ENCODE measurements at regions not wholly inside any gene's neighbourhood (a gene's known extent, or its start where the extent isn't known, plus 50 kb on each side); places are given as distances from the start of the nearest gene placed in this dataset.

DNA sequence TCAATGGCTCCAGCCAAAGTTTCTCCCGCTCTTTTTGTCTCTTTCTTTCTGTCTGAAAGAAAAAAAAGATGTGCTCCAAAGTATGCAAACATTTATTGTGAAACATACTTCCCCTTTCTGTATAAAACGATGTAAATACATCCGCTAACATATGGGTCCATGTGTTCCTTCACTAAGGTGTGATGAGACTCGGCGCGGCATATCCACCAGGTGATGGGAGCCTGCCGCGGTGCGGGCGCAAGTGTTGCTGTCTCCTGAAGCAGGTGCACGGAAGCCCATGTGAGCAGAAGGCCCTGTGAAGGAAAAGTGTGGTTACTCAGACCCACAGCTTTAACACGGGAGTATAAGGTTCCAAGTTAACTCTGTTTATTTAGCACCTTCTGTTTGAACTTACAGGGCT lies 466.6 kb upstream of the C1orf87 start:
- ChIA-PET CTCF (no interaction called here), POLR2A (ENCODE audit: low non-redundant PET) (no interaction called here)
- Histone ChIP-seq H3K27ac (ENCODE audit: low read depth, low read length, poor library complexity, severe bottlenecking) (no peak overlapping the region), H3K27me3 (replicated peaks; ENCODE audit: insufficient read depth, low read depth, low read length, poor library complexity) (no peaks in the 10 kb centered on the region), H3K36me3 (ENCODE audit: insufficient read depth, low read length, poor library complexity, severe bottlenecking) (no peaks in the 10 kb centered on the region), H3K9me3 (ENCODE audit: low read depth, low read length, poor library complexity, severe bottlenecking) (peaks cover 11% of the 10 kb centered on the region), H3K4me1 (ENCODE audit: insufficient read depth, low read length, poor library complexity, severe bottlenecking) (no peaks in the 10 kb centered on the region), H3K4me3 (ENCODE audit: low read depth, low read length, poor library complexity, severe bottlenecking) (no peak overlapping the region)
- intact Hi-C loops (cut with micrococcal nuclease; ENCODE audit: unreplicated experiment): no loop called here
- DNase-seq (ENCODE audit: low spot score): no peak
- BruUV-seq (replicated peaks): no TSS peak
- TF ChIP-seq, protein P1, sequence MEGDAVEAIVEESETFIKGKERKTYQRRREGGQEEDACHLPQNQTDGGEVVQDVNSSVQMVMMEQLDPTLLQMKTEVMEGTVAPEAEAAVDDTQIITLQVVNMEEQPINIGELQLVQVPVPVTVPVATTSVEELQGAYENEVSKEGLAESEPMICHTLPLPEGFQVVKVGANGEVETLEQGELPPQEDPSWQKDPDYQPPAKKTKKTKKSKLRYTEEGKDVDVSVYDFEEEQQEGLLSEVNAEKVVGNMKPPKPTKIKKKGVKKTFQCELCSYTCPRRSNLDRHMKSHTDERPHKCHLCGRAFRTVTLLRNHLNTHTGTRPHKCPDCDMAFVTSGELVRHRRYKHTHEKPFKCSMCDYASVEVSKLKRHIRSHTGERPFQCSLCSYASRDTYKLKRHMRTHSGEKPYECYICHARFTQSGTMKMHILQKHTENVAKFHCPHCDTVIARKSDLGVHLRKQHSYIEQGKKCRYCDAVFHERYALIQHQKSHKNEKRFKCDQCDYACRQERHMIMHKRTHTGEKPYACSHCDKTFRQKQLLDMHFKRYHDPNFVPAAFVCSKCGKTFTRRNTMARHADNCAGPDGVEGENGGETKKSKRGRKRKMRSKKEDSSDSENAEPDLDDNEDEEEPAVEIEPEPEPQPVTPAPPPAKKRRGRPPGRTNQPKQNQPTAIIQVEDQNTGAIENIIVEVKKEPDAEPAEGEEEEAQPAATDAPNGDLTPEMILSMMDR (conservative IDR thresholded peaks at IDR 0.05; ENCODE audit: low read depth, low read length): no peak
- TF ChIP-seq EZH2 (IDR thresholded peaks at IDR 0.05; ENCODE audit: borderline replicate concordance, low read depth, low read length, poor library complexity, severe bottlenecking): no peak

DNA sequence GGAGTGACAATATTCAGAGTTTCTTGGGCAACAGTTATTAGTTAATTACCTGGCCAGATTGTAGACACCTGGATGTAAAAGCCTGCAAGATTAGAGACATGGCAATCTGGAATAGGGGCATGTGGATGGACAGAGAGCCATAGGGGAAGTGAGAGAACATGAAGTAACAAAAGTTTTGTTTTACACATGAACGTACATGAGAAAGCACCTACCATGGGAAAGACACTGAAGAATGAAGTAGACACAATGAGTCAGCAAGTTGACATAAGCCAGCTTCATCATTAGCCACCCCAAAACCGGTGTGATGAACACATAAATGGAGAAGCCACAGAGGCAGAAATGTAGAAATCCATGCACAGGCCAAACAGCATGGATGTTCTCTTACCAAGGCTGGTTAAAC lies 462.1 kb upstream of the C1orf87 start:
- POLR2A ChIA-PET (ENCODE audit: low non-redundant PET): no interaction called here

DNA sequence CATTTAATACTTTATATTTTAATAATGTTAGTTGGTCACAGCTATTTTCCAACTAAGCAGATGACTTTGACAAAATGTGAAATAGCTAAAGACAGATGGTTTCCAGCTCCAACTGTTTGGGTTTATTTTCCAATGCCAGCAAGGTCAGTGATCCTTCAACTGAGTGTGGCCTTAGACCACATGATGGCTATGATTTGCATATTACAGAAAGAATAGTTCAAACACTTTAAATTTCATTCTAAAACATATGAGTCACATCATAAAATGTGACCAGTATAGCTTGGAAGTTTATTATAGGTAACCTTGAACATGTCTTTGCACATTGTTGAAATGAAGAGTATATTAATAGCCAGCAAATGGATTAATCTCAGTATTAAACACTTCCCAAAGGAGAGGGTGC lies 454.0 kb upstream of the C1orf87 start:
- Histone ChIP-seq H3K4me1 (ENCODE audit: insufficient read depth, low read length, poor library complexity, severe bottlenecking) (no peaks in the 10 kb centered on the region), H3K27me3 (replicated peaks; ENCODE audit: insufficient read depth, low read depth, low read length, poor library complexity) (peaks cover 27% of the 10 kb centered on the region), H3K27ac (ENCODE audit: low read depth, low read length, poor library complexity, severe bottlenecking) (no peak overlapping the region), H3K9me3 (ENCODE audit: low read depth, low read length, poor library complexity, severe bottlenecking) (no peaks in the 10 kb centered on the region), H3K4me3 (ENCODE audit: low read depth, low read length, poor library complexity, severe bottlenecking) (no peak overlapping the region), H3K36me3 (ENCODE audit: insufficient read depth, low read length, poor library complexity, severe bottlenecking) (no peaks in the 10 kb centered on the region)
- no peak for DNase-seq (ENCODE audit: low spot score)
- no TSS peak for BruUV-seq (replicated peaks)
- ChIA-PET POLR2A (ENCODE audit: low non-redundant PET) (no interaction called here), CTCF (no interaction called here)
- intact Hi-C loops (cut with micrococcal nuclease; ENCODE audit: unreplicated experiment): no loop called here
- TF ChIP-seq, protein P1 (conservative IDR thresholded peaks at IDR 0.05; ENCODE audit: low read depth, low read length): no peak
- no peak for TF ChIP-seq EZH2 (IDR thresholded peaks at IDR 0.05; ENCODE audit: borderline replicate concordance, low read depth, low read length, poor library complexity, severe bottlenecking)

More for the DNA sequence above, 462.1 kb upstream of the C1orf87 start:
- TF ChIP-seq EZH2 (IDR thresholded peaks at IDR 0.05; ENCODE audit: borderline replicate concordance, low read depth, low read length, poor library complexity, severe bottlenecking): no peak
- TF ChIP-seq, protein P1 (conservative IDR thresholded peaks at IDR 0.05; ENCODE audit: low read depth, low read length): no peak
- Histone ChIP-seq H3K27me3 (replicated peaks; ENCODE audit: insufficient read depth, low read depth, low read length, poor library complexity) (peaks cover 17% of the 10 kb centered on the region), H3K36me3 (ENCODE audit: insufficient read depth, low read length, poor library complexity, severe bottlenecking) (no peaks in the 10 kb centered on the region), H3K4me1 (ENCODE audit: insufficient read depth, low read length, poor library complexity, severe bottlenecking) (no peaks in the 10 kb centered on the region), H3K9me3 (ENCODE audit: low read depth, low read length, poor library complexity, severe bottlenecking) (peaks cover 11% of the 10 kb centered on the region), H3K27ac (ENCODE audit: low read depth, low read length, poor library complexity, severe bottlenecking) (no peak overlapping the region), H3K4me3 (ENCODE audit: low read depth, low read length, poor library complexity, severe bottlenecking) (no peak overlapping the region)
- intact Hi-C loops (cut with micrococcal nuclease; ENCODE audit: unreplicated experiment): no loop called here
- CTCF ChIA-PET: no interaction called here
- DNase-seq (ENCODE audit: low spot score): no peak
- BruUV-seq (replicated peaks): no TSS peak

Data from A673 (cell line).